GM18870 (cell line): ENCODE measurements at regions not wholly inside any gene's neighbourhood (a gene's known extent, or its start where the extent isn't known, plus 50 kb on each side); places are given as distances from the start of the nearest gene placed in this dataset.
"Not testable (repeated sequence)": the region's sequence is repeated elsewhere in the genome, so short reads cannot be mapped to it uniquely, and the experiment has no call there.

ENCODE experiments used
- ATAC-seq: cut with Tn5 transposase; IDR thresholded peaks from one replicate; pipeline ENCODE4 v1.9.1; 2021; ENCODE audit warnings: moderate library complexity; ENCODE audit not compliant: unreplicated experiment

GRCh38 chr1:230558324-230558723 lies 84.0 kb upstream of the COG2 start:
- no peak for ATAC-seq

DNA sequence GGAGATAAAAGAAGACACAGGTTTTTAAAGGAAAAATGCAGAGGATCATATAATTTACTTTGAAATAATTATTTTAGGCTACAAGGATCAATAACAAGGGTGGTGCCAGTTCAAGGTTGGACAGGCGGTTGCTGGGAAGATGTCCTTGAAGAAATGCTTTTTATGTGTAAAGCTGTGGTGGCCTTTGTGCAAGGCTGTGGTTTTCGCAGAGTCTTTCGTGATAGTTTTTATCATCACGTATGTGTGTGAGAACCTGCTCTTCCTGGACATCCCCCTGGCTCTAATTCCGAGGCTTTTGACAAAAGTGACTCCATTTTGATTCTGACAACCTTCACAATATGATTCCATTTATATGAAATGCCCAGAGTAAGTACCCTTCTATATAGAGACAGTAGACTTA lies 85.8 kb upstream of the COG2 start:
- ATAC-seq = no peak

- no peak for ATAC-seq
Measured at GRCh38 chr1:230555814-230556213, 86.5 kb upstream of the COG2 start.

DNA sequence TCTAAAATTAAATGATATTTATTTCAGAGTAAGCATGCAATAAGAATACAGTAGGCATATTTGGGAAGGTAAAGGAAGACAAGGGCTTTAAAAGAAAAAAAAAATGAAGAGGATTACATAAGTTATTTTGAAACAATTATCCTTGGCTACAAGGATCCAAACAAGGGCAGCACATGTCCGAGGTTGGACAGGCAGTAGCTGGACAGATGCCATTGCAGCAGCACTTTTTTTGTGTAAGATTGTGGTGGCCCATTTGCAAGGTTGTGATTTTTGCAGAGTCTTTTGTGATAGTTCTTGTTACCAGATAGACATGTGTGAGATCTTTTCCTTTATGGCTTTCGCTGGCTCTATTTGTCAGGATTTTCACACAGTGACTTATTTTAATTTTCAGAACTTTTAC lies 89.4 kb upstream of the COG2 start:
- ATAC-seq = no peak

GRCh38 chr1:230550945-230551344 lies 91.3 kb upstream of the COG2 start:
- not testable (repeated sequence) for ATAC-seq

- no peak for ATAC-seq
Measured at GRCh38 chr1:230550428-230550827, 91.9 kb upstream of the COG2 start.

- no peak for ATAC-seq
Measured at GRCh38 chr1:230549625-230550024, 92.7 kb upstream of the COG2 start.

GRCh38 chr1:230548997-230549396 lies 93.3 kb upstream of the COG2 start:
- ATAC-seq = no peak

DNA sequence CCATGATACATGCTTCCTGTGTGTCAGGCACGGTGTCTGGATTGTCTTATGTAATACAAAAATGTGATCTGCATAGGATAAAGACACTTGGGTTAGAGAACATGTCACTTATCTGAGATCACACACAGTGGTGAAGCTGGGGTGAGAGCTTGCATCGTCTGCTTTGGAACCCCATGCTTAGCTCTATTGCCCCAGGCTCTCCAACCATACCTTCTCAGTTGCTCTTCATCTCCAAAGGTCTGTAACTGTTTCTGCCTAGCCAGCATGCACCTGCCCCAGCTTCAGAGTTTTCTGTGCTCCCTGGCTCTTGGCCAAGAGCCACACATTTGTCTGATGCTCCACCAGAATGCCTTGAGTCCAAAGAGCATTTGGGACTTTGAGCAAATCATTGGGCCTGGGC lies 93.9 kb upstream of the COG2 start:
- ATAC-seq = no peak

GRCh38 chr1:230545181-230545580 lies 97.1 kb upstream of the COG2 start:
- no peak for ATAC-seq

DNA sequence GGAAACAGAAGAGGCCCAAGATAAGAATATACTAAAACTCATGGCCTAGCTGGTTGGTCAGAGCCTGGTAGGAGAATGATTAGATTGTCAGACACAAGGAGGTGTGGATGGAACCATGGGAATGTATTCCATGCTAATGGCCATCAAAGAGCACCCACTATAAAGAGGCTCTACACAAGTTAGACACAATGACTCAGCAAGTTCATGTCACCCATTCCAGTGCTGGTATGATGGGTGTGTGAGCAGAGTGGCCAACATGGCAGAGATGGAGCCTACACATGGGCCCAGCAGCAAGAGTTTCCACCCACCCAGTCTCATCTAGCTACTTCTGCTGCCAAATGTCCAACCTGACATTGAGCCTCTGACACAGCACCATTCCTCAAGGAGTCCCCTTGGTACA lies 97.5 kb upstream of the COG2 start:
- ATAC-seq = no peak

GRCh38 chr1:230543085-230543484 lies 99.2 kb upstream of the COG2 start:
- ATAC-seq = no peak

DNA sequence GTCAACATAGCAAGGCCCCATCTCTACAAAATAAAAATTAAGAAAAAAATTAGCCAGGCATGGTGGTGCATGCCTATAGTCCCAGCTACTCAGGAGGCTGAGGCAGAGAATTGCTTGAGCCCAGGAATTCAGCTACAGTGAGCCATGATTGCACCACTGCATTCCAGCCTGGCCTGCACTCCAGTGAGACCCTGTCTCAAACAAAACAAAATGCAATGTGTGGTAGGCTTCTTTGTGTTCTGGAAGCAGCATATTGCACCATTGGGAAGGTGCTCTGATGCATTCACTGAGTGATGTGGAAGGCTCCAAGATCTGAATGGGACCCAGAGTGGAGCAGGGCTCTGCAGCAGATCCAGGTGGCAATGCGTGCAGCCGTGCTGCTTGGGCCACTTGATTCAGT lies 99.6 kb upstream of the COG2 start:
- ATAC-seq = no peak

DNA sequence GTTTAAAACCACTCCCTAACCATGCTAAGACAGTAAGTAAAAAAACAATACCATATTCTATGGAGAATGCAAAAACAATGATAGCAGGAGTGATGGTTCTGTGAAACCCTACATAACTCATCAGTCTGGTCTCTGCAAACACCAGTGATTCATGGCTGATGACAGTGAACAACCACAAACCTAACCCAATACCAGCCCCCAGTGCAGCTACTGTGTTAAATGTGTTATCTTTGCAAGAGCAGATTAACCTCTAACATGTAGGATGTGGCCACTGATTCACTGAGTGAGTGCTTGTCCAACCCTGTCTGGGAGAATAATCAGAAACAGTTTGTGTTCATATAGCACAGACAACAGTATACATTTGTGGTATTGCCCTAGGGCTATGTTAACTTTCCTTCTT lies 100.2 kb upstream of the COG2 start:
- no peak for ATAC-seq

GRCh38 chr1:230541306-230541705 lies 101.0 kb upstream of the COG2 start:
- ATAC-seq = no peak

GRCh38 chr1:230540421-230541155 lies 101.7 kb upstream of the COG2 start:
- no peak for ATAC-seq

GRCh38 chr1:230537456-230537855 lies 104.8 kb upstream of the COG2 start:
- ATAC-seq = no peak

DNA sequence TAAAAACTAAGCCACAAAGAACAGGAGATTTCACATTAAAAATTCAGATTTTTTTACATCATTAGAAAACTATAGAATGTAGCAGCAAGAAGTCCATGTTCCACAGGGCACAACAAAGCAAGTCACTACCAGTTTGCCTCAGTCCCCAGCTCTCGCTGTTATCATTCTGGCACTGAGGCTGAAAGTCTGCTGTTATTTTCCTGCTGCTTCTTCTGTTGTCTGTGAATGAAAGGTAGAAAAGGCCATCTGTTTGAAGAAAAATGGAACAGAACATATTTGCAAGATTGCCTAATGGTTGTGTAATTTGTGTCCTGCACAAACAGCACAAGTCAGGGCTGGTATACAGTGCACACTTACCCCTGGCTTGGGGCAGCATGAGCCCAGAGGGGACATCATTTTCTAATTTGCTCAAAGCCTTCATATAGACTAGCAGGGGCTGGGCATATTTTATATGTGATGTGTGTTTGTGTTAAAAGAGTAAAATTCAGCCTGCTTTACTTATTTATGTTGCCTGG lies 105.6 kb upstream of the COG2 start:
- ATAC-seq = no peak

DNA sequence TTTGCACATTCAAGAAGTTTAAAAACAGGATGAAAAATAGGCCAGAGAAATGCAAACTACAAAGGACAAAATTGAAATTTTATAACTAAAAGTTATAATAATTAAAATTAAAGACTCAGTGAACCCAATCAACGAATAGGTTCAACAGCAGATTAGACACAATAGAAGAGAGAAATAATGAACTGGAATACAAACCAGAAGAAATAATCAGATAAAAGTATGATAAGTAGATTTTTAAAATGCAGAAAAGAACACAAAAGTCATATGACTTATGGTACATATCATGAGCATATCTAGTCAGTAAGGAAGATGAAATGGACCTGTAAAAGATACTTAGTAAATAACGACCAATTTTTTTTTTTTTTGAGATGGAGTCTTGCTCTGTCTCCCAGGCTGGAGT lies 108.1 kb upstream of the COG2 start:
- ATAC-seq = no peak

DNA sequence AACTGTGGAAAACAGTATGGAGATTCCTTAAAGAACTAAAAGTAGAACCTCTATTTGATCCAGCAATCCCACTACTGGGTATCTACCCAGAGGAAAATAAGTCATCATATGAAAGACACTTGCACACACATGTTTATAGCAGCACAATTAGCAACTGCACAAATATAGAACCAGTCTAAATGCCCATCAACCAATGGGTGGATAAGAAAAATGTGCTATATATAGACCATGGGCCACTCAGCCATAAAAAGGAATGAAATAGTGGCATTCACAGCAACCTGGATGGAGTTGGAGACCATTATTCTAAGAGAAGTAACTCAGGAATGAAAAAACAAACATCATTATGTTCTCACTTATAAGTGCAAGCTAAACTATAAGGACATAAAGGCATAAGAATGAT lies 105.0 kb upstream of the PGBD5 start:
- ATAC-seq = no peak

DNA sequence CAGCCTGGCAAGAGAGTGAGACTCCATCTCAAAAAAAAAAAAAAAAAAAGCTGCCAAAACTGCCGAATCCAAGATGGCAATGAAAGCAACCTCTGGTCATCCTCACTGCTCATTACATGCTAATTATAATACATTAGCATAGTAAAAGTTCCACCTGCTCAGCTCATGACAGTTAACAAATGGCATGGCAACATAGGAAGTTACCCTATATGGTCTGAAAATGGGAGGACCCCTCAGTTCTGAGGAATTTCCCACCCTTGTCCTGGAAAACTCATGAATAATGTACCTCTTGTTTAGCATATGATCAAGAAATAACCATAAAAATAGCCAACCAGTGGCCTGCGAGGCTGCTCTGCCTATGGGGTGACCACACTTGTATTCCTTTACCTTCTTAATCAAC lies 93.1 kb upstream of the PGBD5 start:
- no peak for ATAC-seq

DNA sequence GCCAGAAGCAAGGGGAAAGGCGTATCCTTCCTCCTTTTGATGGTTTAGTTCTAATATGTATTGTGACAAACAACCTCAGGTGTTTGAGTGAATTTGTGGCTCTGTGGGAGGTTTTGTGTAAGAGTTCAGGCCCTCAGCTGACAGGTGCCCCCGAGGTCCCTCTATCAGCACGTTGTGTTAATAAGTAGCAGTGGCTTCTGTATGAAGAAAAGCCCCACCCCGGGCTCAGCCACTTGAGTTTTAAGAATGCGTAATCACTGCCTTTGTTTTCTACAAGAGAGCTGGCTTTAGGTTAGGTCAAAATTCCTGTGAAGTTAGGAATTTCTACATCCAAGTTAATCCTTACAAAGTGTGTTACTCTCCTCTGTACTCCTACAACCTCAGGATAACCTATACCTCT lies 92.4 kb upstream of the PGBD5 start:
- no peak for ATAC-seq

- ATAC-seq = no peak
Measured at GRCh38 chr1:230517786-230518185, 91.7 kb upstream of the PGBD5 start.
